ENCODE measurements at regions not wholly inside any gene's neighbourhood (a gene's known extent, or its start where the extent isn't known, plus 50 kb on each side); places are given as distances from the start of the nearest gene placed in this dataset.
A peak's percentile ranks its signal among the peaks of the same experiment; 100 is the strongest.

DNA sequence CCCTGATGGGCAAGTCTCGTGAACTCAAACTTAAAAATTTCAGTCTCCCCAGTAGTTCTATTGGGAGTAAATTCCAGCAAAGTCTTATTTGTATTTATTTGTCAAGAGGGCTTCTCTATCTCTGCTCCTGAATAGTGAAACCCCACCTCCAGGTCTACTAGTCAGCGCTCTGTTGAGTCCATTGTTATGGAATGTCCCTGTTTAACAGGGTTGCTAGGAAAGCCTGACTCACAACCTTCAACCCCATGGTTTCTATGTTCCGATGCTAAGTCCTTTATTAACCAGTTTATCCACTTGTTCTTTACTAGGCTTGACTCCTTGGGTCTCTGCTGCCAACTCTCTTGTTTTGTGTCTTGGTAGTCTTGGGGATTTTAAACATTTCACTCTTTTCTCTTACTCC, 250.7 kb upstream of the MYOCD start:
- no peak for TF ChIP-seq CTCF (IDR thresholded peaks at IDR 0.05)
- peaks cover 0 to 4% of the 10 kb centered on the region in 2 donors for H3K27me3 ChIP-seq
- peak; percentile 63 for ATAC-seq
- H3K36me3 ChIP-seq, result no peaks in the 10 kb centered on the region
- peaks cover 0 to 10% of the 10 kb centered on the region in 2 donors for H3K9me3 ChIP-seq
- no peak overlapping the region for H3K4me3 ChIP-seq
- H3K27ac ChIP-seq, result no peak overlapping the region
- intact Hi-C loops (cut with DNase I), result no loop called here
- no peaks in the 10 kb centered on the region for H3K4me1 ChIP-seq
- no peak for DNase-seq

DNA sequence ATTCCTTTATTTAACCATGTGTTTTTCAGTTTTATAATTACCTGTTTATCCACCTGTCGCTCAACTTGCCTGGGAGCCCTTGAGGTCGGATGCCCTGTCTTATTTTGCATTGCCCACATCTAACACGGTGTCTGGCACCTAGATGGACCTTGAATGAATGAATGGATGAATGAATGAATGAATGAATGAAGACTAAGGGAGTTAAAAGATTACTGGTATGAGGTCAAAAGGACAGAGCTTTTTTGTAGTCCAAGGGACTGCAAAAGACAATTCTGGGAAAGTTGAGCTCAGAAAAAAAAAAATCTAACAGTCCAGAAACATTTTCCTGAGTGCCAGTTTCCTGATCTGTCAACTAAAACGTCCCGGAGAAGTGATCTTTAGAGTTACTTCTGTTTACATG, 244.6 kb upstream of the MYOCD start:
- peaks cover 0 to 26% of the 10 kb centered on the region in 2 donors for H3K9me3 ChIP-seq
- ATAC-seq (no peak), DNase-seq (no peak)
- intact Hi-C loops (cut with DNase I), result no loop called here
- no peaks in the 10 kb centered on the region for H3K36me3 ChIP-seq
- H3K4me1 ChIP-seq, result no peaks in the 10 kb centered on the region
- H3K27ac ChIP-seq, result no peak overlapping the region
- no peak for TF ChIP-seq CTCF (IDR thresholded peaks at IDR 0.05)
- H3K4me3 ChIP-seq, result no peak overlapping the region
- no peaks in the 10 kb centered on the region for H3K27me3 ChIP-seq

GRCh38 chr17:12421646-12422306, 243.9 kb upstream of the MYOCD start:
- TF ChIP-seq CTCF (IDR thresholded peaks at IDR 0.05), result no peak
- intact Hi-C loops (cut with DNase I), result no loop called here
- no peak overlapping the region for H3K27ac ChIP-seq

DNA sequence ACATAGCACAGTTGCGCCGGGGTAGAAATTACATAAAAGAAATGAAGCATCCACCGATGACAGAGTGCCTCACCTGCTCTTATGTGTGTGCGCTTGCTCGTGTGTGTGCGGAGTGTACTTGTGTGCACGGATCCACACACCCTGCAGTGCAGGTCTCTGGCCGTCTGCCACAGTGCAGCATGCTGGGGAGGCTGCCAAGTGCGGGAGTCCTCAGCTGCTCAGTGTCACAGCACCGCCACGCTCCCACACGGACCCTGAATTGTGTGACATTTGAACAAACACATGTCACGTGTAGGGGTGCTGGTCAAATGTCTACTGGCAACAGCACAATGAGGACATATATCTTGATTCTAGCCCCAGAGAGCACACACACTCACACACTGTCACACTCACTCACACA, 243.0 kb upstream of the MYOCD start:
- peak in 2 of 4 donors; percentile 30 to 42 for DNase-seq
- H3K36me3 ChIP-seq, result no peaks in the 10 kb centered on the region
- H3K9me3 ChIP-seq, result peaks cover 0 to 26% of the 10 kb centered on the region in 2 donors
- intact Hi-C loops (cut with DNase I), result no loop called here
- H3K27ac ChIP-seq, result no peak overlapping the region
- no peak for TF ChIP-seq CTCF (IDR thresholded peaks at IDR 0.05)
- no peak for ATAC-seq
- H3K4me1 ChIP-seq, result no peaks in the 10 kb centered on the region
- no peak overlapping the region for H3K4me3 ChIP-seq
- no peaks in the 10 kb centered on the region for H3K27me3 ChIP-seq

More at GRCh38 chr17:12421646-12422306, 243.9 kb upstream of the MYOCD start:
- Histone ChIP-seq H3K36me3 (no peaks in the 10 kb centered on the region), H3K4me3 (no peak overlapping the region), H3K9me3 (peaks cover 0 to 26% of the 10 kb centered on the region in 2 donors), H3K27me3 (no peaks in the 10 kb centered on the region), H3K4me1 (no peaks in the 10 kb centered on the region)
- ATAC-seq (no peak), DNase-seq (no peak)

DNA sequence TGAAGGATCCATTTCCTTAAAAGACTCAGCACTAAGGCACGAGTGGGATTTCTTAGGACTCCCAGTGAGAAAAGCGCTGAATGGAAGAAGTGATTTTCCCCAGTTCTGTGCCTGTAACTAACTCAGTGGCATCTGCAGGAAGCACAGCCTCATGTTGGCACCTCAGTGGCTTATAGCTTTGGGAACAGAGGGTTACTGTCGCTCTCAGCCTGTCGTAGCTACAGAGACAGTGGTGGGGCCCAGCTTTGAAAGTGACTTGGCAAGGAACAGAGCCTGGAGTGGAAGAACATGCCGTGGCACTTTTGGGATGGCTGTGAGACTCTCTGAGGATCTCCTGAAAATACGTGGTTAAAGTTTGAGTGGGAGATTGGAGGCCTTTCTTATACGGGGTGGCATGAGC, 242.4 kb upstream of the MYOCD start:
- DNase-seq, result no peak
- H3K9me3 ChIP-seq, result peaks cover 0 to 26% of the 10 kb centered on the region in 2 donors
- H3K4me3 ChIP-seq, result no peak overlapping the region
- H3K36me3 ChIP-seq, result no peaks in the 10 kb centered on the region
- TF ChIP-seq CTCF (IDR thresholded peaks at IDR 0.05), result no peak
- no peak for ATAC-seq
- intact Hi-C loops (cut with DNase I), result no loop called here
- no peak overlapping the region for H3K27ac ChIP-seq
- no peaks in the 10 kb centered on the region for H3K4me1 ChIP-seq
- no peaks in the 10 kb centered on the region for H3K27me3 ChIP-seq
